DMS 273 (cell line): ENCODE measurements at regions not wholly inside any gene's neighbourhood (a gene's known extent, or its start where the extent isn't known, plus 50 kb on each side); places are given as distances from the start of the nearest gene placed in this dataset.

Experiments
- DNase-seq: peaks from one replicate; lab custom pipeline; 2025; ENCODE audit not compliant: unreplicated experiment; lab: John Stamatoyannopoulos, UW

DNA sequence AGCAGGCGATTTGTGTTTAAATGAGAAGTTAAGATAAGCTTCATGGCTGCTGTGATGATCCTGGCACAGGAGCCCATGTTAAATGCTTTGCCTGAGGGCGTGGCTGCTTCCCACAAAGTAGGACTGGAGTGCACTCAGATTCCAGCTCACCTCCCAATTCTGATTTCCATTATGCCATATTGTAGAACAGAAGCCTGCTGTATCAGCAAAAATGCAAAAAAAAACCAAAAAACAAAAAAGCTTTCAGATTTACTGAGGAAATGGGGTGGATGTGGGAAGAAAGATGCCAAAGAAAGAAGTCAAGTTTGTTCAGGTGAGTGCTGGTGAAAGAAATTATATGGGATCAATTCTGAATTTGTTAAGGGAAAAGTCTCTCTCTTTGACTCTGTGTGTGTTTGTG lies 610.4 kb upstream of the NETO1 start:
- no peak for DNase-seq

GRCh38 chr18:73476031-73476430 lies 608.2 kb upstream of the NETO1 start:
- DNase-seq: no peak

GRCh38 chr18:73462092-73462491 lies 594.3 kb upstream of the NETO1 start:
- no peak for DNase-seq

GRCh38 chr18:73461780-73462059 lies 593.9 kb upstream of the NETO1 start:
- no peak for DNase-seq

- no peak for DNase-seq
Measured at GRCh38 chr18:73461038-73461779, 593.4 kb upstream of the NETO1 start.

- DNase-seq: no peak
Measured at GRCh38 chr18:73458186-73458964, 590.6 kb upstream of the NETO1 start.

DNA sequence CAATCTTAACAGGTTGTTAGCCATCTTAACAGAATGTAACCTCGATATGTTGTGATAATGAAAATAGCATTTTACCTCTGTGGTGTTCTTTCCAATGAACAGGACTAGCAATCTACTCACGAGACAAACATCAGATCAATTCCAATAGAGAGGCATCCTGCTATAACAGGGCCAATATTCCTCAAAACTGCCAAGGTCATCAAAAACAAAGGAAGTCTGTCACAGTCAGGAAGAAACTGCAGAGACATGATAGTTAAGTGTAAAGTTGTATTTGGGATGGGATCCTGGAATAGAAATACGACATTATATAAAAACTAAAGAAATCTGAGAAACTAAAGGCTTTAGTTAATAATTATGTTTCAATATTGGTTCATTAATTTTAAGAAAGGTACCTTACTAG lies 588.9 kb upstream of the NETO1 start:
- DNase-seq: no peak

GRCh38 chr18:73452866-73453265 lies 585.1 kb upstream of the NETO1 start:
- DNase-seq: no peak

- no peak for DNase-seq
Measured at GRCh38 chr18:73446502-73446901, 578.7 kb upstream of the NETO1 start.

DNA sequence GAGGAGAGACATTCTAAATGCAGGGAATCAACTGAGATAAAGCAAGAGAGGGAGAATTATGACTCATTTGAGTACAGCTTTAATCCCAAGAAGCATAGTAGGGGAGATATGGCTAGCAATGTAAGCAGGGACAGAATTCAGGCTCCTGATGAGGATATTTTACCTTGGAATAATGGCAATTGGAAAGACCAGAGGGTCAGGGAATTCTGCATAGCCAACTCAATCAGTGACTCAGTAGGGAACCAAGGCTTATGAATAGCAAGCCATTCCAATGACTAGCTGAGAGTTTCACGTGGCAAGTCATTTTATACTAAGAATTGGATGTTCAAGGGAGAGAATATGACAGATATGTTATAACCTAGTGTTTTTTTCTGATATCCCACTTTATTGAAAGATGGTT lies 563.8 kb upstream of the NETO1 start:
- DNase-seq: no peak

DNA sequence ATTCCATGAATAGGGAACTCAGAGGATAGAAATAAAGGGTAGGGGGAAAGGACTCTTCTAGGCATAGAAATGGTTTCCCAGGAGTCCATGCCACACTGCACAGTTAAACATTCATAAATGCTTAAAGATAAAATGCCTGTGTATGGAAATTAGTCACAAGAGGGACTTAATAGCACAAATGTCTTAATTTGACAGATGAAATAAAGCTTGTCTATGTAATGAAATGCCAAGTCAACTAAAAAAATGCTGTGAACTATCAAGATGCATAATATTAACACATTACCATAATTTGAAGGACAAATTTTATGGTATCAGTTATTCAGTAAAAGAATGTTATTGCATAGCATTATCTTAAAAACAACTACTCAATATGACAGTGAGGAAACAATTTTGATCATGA lies 553.2 kb upstream of the NETO1 start:
- no peak for DNase-seq

- DNase-seq: no peak
Measured at GRCh38 chr18:73419531-73419930, 551.7 kb upstream of the NETO1 start.

GRCh38 chr18:73414598-73414997 lies 546.8 kb upstream of the NETO1 start:
- no peak for DNase-seq

DNA sequence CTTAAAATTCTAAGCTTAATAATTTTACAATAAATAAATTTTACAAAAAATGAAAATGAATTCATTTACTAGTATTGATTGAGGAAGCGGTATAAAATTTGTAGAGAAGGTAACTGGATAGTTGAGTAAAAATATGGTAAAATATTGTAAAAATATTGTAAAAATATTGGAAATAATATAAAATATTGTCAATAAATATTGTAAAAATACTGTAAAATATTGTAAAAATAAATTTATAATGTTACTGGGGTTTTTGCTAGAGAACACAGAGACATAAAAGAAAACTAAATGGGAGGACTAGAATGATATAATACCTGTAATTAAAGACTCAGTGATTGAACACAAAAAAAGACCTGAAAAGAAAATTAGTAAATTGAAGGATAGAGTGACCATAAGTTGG lies 546.3 kb upstream of the NETO1 start:
- no peak for DNase-seq

- no peak for DNase-seq
Measured at GRCh38 chr18:73409242-73409641, 541.5 kb upstream of the NETO1 start.

- DNase-seq: no peak
Measured at GRCh38 chr18:73408469-73408868, 540.7 kb upstream of the NETO1 start.

GRCh38 chr18:73407506-73407905 lies 539.7 kb upstream of the NETO1 start:
- no peak for DNase-seq

- DNase-seq: no peak
Measured at GRCh38 chr18:73384246-73384645, 516.5 kb upstream of the NETO1 start.

- DNase-seq: no peak
Measured at GRCh38 chr18:73381699-73382036, 513.9 kb upstream of the NETO1 start.

DNA sequence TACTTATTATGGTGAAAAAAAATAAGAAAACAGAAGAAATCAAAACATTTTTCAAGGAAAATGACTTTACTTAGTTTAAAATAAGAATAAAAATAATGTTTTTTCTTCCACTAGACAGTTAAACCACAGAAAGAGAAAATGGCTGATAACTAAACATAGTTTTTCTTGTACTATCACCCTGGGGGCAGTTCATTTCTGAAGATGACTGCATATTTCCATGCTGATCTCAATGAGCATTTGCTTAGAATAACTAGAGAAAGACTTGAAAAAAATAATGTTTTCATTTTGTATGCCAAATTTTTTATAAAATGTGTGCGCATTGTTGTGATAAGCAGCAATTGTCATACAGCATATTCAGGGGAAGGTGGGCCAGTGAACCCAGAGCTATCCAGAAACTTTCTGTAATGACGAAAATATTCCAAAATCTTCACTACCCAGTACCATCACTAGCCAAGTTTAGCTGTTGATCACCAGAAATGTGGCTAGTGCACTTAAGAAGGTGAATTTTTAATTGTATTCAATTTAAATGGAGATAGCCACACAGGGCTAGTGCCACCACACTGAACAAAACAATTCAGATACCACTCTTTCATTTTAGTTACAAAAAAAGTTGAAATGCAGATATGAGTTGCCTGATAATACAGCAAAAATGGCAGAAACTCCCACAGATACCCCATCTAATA lies 513.4 kb upstream of the NETO1 start:
- DNase-seq: no peak

DNA sequence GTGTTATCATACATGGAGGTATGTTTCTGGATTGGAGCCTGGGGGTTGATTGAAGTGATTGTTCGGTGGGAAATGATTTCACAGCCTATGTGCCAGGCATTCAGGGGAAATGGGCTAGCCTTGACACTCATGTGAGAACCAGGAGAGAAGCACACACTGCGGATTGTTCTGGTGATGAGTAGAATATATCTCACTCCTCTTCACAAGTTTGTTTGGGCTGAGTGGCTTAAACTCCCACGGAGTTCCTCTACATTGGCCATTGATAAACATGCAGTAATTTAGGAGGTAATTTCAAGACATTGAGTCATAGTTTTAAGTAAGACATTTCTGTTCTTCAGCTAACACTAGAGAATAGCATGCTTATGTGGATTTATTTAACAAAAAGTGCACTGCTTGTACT lies 498.9 kb upstream of the NETO1 start:
- DNase-seq: no peak

- DNase-seq: no peak
Measured at GRCh38 chr18:73365018-73365417, 497.2 kb upstream of the NETO1 start.
